ENCODE measurements at regions not wholly inside any gene's neighbourhood (a gene's known extent, or its start where the extent isn't known, plus 50 kb on each side); places are given as distances from the start of the nearest gene placed in this dataset.

GRCh38 chr5:159837860-159838259 is 78.4 kb upstream of the ADRA1B start:
- TF ChIP-seq JUND (IDR thresholded peaks at IDR 0.05; ENCODE audit: low read depth) = no peak
- in situ Hi-C loops (cut with HindIII; ENCODE audit: low pct_unique_long_range_greater_than_20kb, low sequenced_read_pairs) = no loop called here
- no peak for DNase-seq (ENCODE audit: low read depth in 1 of 2, low spot score in 1 of 2)

- in situ Hi-C loops (cut with HindIII; ENCODE audit: low pct_unique_long_range_greater_than_20kb, low sequenced_read_pairs) = no loop called here
- DNase-seq (ENCODE audit: low read depth in 1 of 2, low spot score in 1 of 2) = no peak
- TF ChIP-seq JUND (IDR thresholded peaks at IDR 0.05; ENCODE audit: low read depth) = no peak
Measured at GRCh38 chr5:159838551-159839222, 77.6 kb upstream of the ADRA1B start.

- no peak for DNase-seq (ENCODE audit: low read depth in 1 of 2, low spot score in 1 of 2)
- in situ Hi-C loops (cut with HindIII; ENCODE audit: low pct_unique_long_range_greater_than_20kb, low sequenced_read_pairs) = no loop called here
- TF ChIP-seq JUND (IDR thresholded peaks at IDR 0.05; ENCODE audit: low read depth) = no peak
Measured at GRCh38 chr5:159844267-159845121, 71.8 kb upstream of the ADRA1B start.

- in situ Hi-C loops (cut with HindIII; ENCODE audit: low pct_unique_long_range_greater_than_20kb, low sequenced_read_pairs) = no loop called here
- TF ChIP-seq JUND (IDR thresholded peaks at IDR 0.05; ENCODE audit: low read depth) = no peak
- DNase-seq (ENCODE audit: low read depth in 1 of 2, low spot score in 1 of 2) = peak in 1 of 2 experiments; percentile 6
Measured at GRCh38 chr5:159849437-159850083, 66.7 kb upstream of the ADRA1B start.

GRCh38 chr5:159850160-159850559 is 66.1 kb upstream of the ADRA1B start:
- in situ Hi-C loops (cut with HindIII; ENCODE audit: low pct_unique_long_range_greater_than_20kb, low sequenced_read_pairs) = no loop called here
- no peak for DNase-seq (ENCODE audit: low read depth in 1 of 2, low spot score in 1 of 2)
- no peak for TF ChIP-seq JUND (IDR thresholded peaks at IDR 0.05; ENCODE audit: low read depth)

- DNase-seq (ENCODE audit: low read depth in 1 of 2, low spot score in 1 of 2) = no peak
- TF ChIP-seq JUND (IDR thresholded peaks at IDR 0.05; ENCODE audit: low read depth) = no peak
- in situ Hi-C loops (cut with HindIII; ENCODE audit: low pct_unique_long_range_greater_than_20kb, low sequenced_read_pairs) = no loop called here
Measured at GRCh38 chr5:159851053-159851452, 65.2 kb upstream of the ADRA1B start.

- no peak for DNase-seq (ENCODE audit: low read depth in 1 of 2, low spot score in 1 of 2)
- no peak for TF ChIP-seq JUND (IDR thresholded peaks at IDR 0.05; ENCODE audit: low read depth)
- in situ Hi-C loops (cut with HindIII; ENCODE audit: low pct_unique_long_range_greater_than_20kb, low sequenced_read_pairs) = no loop called here
Measured at GRCh38 chr5:159854916-159855315, 61.4 kb upstream of the ADRA1B start.

GRCh38 chr5:159855476-159856191 is 60.6 kb upstream of the ADRA1B start:
- no peak for TF ChIP-seq JUND (IDR thresholded peaks at IDR 0.05; ENCODE audit: low read depth)
- in situ Hi-C loops (cut with HindIII; ENCODE audit: low pct_unique_long_range_greater_than_20kb, low sequenced_read_pairs) = no loop called here
- no peak for DNase-seq (ENCODE audit: low read depth in 1 of 2, low spot score in 1 of 2)

DNA sequence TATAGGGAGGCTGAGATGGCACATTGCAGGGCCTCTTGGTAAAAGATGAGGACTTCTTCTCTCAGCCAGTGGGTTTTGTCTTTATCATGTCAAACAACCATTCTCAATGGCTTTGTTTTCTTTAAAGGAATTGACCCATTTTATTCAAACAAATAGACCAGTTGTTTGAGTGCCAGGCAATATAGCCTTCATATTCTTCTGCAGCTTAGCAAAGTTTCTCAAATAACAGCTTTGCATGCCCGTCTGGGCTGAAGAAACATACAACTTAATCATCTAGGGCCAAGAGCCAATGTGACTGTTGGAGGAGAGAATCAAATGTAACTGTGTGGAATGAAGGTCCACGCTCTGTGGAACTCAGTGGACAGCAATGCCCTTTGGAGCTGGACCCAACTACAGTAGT is 57.4 kb upstream of the ADRA1B start:
- no peak for TF ChIP-seq JUND (IDR thresholded peaks at IDR 0.05; ENCODE audit: low read depth)
- in situ Hi-C loops (cut with HindIII; ENCODE audit: low pct_unique_long_range_greater_than_20kb, low sequenced_read_pairs) = no loop called here
- no peak for DNase-seq (ENCODE audit: low read depth in 1 of 2, low spot score in 1 of 2)

GRCh38 chr5:159861086-159861485 is 55.2 kb upstream of the ADRA1B start:
- no peak for TF ChIP-seq JUND (IDR thresholded peaks at IDR 0.05; ENCODE audit: low read depth)
- in situ Hi-C loops (cut with HindIII; ENCODE audit: low pct_unique_long_range_greater_than_20kb, low sequenced_read_pairs) = no loop called here
- DNase-seq (ENCODE audit: low read depth in 1 of 2, low spot score in 1 of 2) = no peak

DNA sequence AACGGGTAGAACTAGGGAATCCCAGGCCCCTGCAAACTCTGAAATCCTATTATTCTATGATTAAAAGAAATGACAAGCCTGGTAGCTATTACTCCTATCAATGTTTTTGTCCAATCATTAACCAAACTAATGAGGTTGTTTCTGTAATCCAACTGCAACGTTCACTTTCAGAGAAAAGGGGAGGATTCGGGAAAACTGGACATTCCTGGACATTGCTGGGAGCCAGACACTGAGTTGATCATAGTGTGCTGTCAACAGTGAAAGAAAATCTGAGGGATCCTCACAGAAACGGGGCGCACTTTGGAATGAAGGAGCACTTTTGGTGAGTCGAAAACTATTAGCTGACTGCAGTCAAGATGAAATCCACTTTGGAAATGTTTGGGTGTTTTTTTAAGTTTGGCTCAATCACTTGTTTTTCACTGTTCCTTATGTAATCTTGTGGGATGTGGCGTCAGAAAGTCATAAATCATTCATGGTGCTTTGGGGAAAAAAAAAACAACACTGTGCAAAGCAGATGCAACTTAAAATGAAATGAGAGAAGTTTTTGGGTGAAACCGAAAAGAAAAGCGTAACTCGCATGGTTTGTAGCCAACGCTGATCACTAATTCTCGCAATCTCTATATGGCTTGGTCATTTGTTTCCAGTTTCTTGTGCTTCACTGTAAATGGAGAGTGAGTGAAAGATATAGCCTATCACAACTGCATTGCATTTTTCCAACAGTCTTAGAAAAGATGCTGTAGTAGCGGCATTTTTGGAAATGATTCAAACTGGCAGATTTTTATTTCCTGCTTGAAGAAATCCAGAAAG is 51.2 kb upstream of the ADRA1B start:
- in situ Hi-C loops (cut with HindIII; ENCODE audit: low pct_unique_long_range_greater_than_20kb, low sequenced_read_pairs) = no loop called here
- DNase-seq (ENCODE audit: low read depth in 1 of 2, low spot score in 1 of 2) = no peak
- no peak for TF ChIP-seq JUND (IDR thresholded peaks at IDR 0.05; ENCODE audit: low read depth)

- no peak for DNase-seq (ENCODE audit: low read depth in 1 of 2, low spot score in 1 of 2)
- TF ChIP-seq JUND (IDR thresholded peaks at IDR 0.05; ENCODE audit: low read depth) = no peak
- in situ Hi-C loops (cut with HindIII; ENCODE audit: low pct_unique_long_range_greater_than_20kb, low sequenced_read_pairs) = no loop called here
Measured at GRCh38 chr5:159866093-159866492, 50.2 kb upstream of the ADRA1B start.
